ENCODE measurements at regions not wholly inside any gene's neighbourhood (a gene's known extent, or its start where the extent isn't known, plus 50 kb on each side); places are given as distances from the start of the nearest gene placed in this dataset.

DNA sequence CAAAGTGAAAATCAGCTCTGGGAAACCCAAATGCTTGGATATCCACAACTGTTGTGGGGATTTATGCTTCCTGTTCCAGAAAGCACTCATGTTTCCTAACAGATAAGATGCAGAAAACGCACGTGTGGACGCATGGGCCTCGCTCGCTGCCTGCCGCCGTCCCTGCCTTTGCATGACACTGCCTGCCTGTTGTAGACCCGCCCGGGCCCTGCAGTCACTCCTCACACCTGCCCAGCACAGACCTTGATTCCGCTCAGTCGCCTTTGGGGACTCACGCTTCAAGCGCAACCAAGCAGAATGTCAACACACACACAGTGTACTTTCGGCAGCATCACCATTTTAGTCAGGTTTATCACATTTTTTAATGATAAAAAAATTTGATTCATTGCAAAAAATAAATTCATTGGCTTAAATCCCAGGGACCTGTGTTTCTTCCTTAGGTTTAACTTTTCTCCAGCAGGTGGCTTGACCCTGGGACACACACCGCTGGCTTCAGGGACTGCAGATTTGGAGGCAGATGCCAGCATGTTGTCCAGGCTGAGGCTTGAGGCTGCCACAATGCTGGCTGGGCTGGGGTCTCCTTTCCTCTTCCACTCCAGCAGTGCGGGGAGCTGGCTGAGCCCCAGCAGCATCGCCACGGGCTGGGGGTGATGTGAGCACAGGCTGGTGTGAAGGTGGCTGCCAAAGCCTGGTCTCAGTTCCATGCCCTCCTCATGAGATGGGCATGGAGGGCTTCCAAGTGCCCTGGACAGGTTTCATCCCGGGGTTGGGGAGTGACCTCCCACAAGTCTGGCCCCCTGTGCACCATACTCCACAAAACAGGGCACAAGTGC is 416.9 kb upstream of the IRX4 start:
- no peak for DNase-seq

DNA sequence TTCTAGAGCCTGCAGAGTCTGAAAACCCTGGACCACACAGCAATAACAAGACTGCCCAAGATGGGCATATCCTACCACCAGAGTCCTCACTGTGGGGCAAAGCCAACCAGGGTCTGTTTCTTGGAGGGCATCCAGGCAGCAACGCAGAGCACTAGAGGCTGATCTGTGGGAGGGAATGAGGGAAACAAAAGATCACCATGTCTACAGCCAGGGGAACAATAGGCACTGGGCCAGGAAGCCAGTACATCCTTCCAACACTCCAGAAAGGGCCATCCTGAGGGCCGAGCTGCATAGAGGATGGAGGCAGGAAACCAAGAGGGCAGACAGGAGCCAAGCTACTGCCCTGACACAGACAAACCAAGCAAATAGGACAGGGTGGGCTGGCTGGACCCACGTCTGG is 416.1 kb upstream of the IRX4 start:
- DNase-seq: no peak

DNA sequence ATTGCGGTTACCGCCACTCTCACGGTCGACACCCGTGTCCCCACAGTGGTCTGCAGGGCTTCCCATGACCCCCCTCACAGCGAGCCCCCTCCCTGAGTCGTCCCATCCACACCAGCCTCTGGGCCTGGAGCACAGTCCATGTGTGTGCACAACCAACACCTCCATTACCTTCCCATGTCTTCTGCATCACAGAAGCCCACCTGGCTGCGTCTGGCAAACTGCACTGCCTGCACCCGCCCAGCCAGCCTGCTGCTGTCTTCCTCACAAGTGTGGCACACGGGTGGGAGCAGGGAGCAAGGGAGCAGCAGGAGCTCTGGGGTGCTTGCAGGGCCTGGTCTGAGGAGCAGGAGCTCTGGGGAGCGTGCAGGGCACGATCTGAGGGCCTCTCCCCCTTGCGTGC is 415.3 kb upstream of the IRX4 start:
- DNase-seq: no peak

DNA sequence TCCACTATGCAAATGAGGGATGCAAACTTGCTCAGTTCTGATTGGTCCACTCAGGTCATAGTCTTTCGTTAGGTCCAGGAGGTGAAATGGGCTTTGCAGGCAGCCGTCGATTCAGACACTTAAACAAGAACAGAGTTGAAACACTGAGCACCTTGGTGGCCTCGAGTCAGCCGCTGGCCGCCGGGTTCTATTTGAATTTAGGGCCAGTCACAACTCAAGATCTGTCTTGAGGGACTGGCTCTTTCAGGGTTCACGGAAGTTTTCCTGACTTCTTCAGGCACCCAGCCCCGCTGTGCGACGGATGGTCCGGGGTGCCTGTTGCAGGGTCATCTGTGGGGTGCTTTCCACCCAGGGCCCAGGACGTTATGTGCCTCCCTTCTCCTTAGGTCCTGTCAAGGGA is 412.8 kb upstream of the IRX4 start:
- no peak for DNase-seq

DNA sequence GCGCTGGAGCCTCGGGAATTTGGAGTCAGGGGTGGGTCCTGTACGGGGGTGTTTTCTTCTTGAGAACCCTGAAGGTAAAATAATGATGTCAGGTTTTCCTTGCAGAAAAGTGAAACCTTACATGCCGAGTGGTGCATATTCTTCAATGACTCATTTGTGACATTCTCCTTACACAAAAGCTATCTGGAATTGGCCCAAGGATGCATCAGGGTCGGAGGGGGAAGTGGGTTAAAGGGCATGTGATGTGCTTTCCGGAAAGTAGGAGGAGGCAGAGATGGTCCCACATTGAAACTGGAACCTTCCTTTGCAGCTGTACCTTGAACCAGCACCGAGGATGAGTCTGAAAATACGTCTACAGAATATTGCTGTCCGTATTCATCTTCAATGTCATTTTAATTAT is 411.2 kb upstream of the IRX4 start:
- DNase-seq: no peak

DNA sequence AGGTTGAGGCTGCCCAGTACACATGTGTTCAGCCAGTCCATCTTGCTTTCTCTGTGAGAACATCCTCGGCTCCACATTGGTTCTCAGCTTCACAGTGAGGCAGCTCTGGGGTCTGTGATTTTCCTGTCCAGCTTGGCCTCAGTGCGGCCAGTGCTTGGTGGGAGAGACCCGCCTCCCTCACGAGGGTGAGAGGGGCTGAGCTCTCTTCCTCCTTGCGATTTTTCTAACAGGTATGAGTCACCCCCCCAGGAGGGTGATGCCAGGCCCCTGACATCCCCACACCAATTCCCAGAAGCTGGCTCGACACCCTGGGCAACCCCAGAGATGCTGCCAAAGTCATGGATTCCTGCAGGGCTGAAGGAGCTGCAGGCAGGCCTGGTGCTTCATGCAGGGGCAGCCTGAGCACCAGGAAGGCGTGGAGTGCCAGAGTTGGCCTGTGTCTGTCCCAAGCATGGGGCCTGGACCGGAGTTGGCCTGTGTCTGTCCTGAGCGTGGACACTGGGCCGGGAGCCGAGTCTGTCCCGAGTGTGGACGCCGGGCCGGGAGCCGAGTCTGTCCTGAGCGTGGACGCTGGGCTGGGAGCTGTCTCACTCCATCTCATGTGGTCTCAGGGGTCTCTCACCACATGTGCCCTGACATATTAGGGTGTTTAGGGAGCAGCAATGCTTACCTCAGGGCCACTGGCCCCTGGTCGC is 408.6 kb upstream of the IRX4 start:
- DNase-seq: no peak

DNA sequence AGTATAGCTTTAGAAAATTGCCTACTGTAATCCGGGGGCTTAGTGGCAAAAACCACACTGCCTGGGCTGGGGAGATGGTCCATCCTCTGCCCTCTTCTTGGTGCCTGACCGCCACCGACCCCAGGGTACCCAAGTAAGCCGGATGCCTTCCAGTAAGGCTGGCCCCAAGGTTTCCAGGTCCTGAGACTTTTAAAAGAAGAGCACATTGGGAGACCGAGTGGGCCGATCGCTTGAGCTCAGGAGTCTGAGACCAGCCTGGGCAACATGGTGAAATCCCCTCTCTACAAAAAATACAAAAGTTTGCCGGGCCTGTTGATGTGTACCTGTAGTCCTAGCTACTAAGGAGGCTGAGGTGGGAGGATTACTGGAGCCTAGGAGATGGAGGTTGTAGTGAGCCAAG is 406.7 kb upstream of the IRX4 start:
- no peak for DNase-seq

DNA sequence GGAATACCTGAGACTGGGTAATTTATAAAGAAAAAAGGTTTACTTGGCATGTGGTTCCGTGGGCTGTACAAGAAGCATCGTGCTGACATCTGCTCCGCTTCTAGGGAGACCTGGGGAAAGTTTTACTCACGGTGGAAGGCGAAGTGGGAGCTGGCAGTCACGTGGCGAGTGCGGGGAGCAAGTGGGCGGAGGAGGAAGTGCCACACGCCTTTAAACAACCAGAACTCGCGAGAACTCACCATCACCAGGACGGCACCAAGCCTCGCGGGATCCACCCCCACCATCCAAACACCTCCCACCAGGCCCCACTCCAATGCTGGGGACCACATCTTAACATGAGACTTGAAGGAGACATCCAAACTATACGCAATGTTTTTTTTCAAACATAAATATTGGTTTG is 406.2 kb upstream of the IRX4 start:
- DNase-seq: no peak

DNA sequence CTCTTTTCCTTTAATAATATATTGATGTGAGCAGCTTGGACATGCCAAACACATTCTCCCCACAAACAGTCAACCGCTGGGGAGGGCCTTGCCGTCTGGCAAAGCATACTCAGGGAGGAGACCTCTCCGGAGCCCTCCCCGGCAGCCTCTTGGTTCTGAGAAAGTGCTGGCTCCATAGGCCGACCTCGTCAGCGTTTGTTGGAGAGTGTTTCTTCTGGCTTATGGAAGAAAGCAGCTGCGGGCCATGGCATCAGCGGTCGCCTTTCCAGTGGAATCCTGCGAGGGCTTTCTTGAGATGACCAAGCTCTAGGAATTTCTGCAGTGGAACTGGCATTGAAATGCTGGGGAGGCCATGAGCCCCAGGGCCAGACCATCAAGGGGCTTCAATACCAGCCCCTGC is 405.7 kb upstream of the IRX4 start:
- DNase-seq: no peak

DNA sequence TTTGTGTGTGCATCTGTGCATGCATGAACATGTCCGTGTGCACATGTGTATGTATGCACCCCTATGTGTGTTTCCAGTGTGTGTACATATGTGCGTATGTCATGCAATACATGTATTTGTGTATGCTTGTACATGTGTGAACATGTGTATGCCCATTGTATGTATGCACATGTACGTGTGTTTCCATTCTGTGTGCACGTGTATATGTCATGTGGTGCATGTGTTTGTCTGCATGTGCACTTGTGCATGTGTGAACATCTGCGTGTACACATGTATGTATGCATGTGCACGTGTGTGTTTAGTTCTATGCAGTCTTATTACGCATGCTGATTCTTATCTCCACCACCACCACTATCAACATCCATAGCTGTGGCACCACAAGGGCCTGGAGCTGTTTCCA is 403.5 kb upstream of the IRX4 start:
- DNase-seq: no peak

DNA sequence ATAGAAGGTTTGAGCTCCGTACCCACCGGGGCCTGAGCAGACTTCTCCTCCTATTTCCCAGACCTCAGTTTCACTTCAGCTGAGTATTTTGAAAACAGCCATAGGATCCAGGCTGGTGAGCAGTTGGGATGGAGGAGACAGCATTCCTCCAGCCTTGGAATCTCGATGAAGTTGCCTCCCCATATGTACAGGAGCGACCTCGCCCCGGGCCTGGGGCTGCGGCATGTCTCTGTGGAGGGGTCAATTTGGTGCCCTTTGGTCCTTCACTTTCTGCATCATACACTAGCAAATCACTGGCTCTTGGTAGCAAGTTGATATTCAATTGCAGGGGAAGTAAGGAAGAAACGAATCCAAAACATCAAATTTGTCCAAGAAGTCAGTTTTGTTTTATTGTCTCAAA is 402.0 kb upstream of the IRX4 start:
- DNase-seq: no peak

DNA sequence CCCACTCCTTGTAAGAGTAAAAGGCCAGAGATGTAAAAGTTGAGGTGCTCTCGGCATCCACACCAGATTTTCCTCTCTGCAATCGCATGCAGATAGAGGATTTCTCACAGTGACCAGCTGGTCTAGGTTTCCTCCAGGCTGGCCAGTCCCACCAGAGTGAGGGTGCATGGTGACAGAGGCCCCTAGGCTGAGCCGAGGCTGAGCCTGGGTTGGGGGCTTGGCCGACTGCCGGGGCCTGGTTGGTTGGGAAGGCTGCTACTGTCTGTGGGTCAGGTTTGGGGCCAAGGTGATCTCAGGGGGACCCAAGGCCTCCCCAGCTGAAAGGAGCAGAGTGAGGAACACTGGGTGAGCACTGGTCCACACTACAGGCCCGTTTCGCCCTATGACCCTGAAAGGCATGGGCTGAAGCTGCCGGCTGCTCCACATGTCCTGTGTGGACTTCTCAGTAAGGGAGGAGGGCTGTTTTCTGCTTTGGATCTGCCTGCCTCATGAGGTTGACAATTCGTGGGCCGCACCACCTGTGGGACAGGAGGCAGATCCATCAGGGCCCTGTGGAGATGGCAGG is 400.8 kb upstream of the IRX4 start:
- DNase-seq: no peak

DNA sequence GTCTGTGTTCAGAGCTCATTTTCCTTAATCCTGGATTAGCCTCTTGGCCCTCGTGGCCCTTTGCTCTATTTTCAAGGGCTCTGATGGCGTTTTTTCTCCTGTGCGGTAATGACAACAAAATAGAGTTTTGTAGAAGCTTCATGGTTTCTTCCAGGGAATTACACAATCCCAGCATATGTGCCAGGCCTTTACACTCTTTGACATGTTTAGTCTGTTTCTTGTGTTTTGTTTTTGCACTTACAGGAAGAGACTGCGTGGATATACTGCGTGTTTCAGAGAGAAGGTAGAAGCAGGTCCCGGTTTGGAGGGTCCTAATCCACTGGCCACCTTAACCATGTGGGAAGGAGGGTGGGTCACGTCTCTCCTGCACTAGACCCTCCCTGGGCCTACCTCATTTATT is 400.2 kb upstream of the IRX4 start:
- no peak for DNase-seq

DNA sequence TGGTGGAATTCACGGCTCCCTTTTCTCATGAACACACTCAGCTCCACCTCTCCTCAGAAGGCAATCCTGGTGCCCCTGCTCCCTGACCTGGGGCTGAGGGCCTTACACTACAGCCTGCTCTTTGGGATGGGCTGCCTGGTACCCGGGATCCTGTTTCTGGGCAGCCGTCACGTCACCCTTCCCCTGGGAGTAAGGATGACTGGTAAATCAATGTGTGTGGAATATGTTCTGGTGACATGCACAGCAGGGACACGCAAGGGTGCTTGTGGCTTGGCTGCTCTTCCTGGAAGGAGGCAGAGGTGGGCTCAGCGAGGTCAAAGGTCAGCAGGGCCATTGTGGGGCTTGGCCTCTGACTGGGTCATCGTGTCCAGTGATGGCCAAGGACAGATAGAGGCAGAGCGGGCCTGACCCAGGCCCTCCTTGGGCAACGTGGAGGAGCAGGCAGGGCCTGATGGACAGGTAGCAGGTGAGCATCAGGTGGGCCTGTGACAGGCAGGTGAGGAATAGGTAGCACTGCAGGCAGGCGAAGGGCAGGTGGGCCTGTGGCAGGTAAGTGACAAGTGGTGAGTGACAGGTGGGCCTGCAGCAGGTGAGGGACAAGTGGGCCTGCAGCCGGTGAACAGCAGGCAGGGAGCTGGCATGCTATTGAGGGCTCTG is 399.4 kb upstream of the IRX4 start:
- no peak for DNase-seq

DNA sequence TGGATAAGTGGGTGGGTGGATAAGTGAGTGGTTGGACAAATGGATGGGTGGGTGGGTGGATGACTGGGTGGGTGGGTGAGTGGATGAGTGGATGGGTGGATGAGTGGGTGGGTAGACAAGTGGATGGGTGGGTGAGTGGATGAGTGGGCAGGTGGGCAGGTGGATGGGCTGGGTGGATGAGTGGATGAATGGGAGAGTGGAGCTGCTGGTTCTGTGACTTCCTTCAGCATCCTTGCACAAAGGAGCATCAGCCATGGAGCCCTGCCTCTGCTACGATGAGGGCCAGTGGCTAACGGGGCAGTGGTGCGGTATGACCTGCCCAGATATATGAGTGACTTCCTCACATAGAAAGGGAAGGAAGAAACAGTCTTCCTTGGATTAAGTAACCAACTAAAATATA is 398.7 kb upstream of the IRX4 start:
- no peak for DNase-seq

DNA sequence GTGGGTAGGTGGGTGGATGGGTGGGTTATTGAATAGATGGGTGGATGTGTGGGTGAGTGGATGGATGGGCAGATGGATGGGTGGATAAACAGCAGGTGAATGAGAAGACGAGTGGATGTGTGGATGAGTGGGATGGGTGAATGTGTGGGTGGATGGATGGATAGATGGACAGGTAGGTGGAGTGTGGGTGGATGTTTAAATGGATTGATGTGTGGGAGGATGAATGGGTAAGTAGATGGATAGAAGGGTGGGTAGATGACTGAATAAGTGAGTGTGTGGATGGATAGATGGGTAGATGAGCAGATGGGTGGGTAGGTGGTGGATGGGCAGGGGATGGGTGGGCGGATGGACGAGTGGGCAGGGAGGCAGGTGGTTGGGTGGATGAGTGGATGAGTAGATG is 397.6 kb upstream of the IRX4 start:
- DNase-seq: no peak

DNA sequence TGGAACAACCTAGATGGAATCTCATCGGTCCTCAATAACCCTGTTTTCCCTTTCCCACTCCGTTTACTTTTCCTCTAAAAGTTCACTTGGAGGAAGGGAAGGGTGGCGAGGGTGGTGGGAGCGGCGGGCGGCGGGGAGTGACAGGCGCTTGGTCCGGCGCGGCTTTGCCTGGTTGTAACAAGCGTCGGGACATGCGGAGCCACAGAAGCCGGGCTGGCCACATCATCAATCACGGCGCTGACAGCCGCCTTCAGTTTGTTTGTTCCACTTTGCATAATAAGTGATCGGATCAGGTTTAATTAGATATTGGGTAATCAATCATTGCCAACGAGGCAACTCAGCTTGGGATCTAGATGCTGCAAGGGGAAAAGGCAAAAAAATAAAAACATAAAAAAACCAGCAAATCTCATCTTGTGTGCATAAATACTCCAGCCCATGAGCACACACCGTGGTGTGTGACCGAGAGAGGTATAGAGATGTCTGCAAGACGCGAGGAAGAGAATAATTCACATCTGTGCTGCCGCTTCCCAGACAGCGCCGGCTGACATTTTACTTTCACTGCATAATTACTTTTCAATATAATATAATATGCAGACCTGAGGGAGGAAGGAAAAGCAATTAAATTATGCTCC is 396.2 kb upstream of the IRX4 start:
- DNase-seq: no peak

DNA sequence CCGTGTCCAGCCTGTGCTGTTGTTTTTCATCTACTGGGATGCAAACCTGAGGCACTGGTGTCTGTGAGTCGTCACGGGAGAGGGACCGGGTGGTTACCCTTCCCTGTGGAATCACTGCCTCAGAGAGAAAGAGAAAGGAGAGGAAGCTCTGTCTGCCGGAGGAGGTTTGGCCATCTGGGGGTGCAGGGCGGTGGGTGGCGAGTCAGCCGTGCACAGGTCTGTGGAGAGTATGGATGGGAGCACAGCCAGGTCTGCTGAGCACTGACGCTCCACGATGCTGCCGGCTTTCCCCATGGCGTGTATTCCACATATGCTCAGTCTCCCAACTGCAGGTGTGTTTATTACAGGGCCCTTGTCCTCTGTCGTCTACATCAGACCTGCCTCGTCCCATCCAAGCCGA is 395.2 kb upstream of the IRX4 start:
- DNase-seq: no peak

DNA sequence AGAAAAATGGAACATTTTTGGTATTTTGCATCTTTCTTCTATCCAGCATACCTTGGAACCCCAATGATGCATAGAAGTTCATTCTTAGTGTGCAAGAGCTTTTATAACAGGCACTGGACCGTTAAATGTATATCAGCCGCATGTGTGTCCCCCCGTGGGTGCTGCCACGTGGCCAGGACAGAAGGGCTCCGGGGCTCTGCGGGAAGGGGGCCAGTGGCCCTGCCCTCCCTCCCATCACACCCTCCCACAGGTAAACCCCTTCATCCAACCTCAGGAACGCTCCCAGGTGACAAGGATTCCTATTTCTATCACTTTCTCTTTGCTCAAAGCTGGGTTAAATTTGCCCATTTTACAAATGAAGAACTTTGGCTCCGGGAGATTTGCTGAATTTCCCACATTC is 393.4 kb upstream of the IRX4 start:
- no peak for DNase-seq

DNA sequence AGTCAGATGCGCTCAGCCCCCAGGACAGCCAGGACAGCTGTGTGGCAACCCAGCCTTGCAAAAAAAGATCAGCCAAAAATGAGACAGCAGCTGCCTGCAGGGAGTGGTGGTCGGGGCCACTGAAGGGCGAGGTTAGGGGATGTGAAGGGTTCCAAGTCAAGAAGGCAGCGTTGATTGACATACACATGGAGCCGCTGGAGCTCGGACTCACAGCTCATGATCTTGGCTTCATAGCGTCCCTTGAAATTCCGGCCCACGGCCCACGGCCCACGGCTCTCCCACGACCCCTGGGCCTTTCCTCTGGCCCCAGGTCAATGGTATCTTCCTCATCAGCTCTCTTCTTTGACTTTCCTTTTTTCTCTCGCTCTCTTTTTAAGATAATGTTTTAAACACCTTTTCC is 390.0 kb upstream of the IRX4 start:
- no peak for DNase-seq

DNA sequence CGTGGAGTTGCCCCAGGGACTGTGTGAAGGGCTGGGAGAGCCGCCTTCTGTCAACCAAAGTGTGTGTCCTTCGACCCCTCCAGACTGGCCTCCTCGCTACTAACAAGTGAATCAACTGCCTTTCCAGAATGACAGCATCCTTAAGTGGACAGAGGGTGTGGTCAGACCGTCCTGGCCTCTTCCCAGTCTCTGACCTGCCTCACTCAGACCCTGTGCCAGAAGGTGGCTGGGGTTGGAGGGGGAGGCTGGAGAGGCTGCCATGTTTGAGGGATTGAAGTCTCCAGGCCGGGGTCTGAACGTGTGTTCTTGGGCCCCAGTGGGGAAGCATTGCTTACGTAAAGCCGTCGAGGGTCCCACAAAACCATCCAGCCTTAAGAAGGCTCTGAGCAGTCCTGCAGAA is 389.3 kb upstream of the IRX4 start:
- no peak for DNase-seq

DNA sequence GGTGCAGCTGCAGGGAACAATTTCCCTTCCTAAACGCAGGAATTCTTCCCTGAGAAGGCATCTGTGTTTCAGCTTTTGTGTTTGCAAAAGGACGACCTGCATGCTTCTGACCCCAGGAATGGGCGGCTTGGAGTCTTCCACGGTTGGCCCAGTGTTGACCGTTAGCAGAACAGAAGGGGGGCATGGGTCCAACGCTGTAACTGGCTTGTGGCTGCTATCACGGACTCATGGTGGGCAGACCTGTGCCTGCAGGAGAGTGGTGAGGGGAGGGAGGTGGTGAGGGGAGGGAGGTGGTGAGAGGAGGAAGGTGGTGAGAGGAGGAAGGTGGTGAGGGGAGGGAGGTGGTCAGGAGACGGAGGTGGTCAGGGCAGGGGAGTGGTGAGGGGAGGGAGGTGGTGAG is 388.6 kb upstream of the IRX4 start:
- DNase-seq: no peak

Measured in anterior cingulate cortex (tissue), 58 donors.